ENCODE measurements at regions not wholly inside any gene's neighbourhood (a gene's known extent, or its start where the extent isn't known, plus 50 kb on each side); places are given as distances from the start of the nearest gene placed in this dataset.

DNA sequence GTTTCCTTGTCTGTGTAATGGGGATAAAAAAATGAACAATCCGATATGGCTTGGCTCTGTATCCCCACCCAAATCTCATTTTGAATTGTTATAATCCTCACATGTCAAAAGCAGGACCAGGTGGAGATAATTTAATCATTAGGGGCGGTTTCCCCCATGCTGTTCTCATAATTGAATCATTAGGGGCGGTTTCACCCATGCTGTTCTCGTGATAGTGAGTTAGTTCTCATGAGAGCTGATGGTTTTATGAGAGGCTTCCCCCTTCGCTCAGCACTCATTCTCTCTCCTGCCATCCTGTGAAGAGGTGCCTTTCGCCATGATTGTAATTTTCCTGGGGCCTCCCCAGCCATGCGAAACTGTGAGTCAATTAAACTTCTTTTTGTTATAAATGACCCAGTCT is 633.5 kb downstream of the RAPGEF2 start:
- RAD21 ChIA-PET (ENCODE audit: unreplicated experiment) = no interaction called here

More for the DNA sequence above, 633.5 kb downstream of the RAPGEF2 start:
- ChIA-PET POLR2A (no interaction called here), SMC1A (ENCODE audit: uncharacterized antibody, unreplicated experiment) (no interaction called here), CTCF (interaction anchor here (1.5 kb wide), 1 partner anchor 1682 kb away, joined by 3 read pairs; no protein-coding TSS in a partner anchor)
- no peak for ATAC-seq
- Histone ChIP-seq H4K20me1 (ENCODE audit: control insufficient read depth, insufficient read depth) (no peaks in the 10 kb centered on the region), H3K4me2 (ENCODE audit: control insufficient read depth, insufficient read depth) (no peak overlapping the region), H3K79me2 (ENCODE audit: control insufficient read depth, insufficient read depth, low read length) (no peaks in the 10 kb centered on the region), H3K27ac (ENCODE audit: control insufficient read depth, insufficient read depth) (no peak overlapping the region), H2AFZ (ENCODE audit: control insufficient read depth, low read depth, low read length) (no peak overlapping the region), H3K36me3 (ENCODE audit: control insufficient read depth in 2 of 2, insufficient read depth in 2 of 2, low read length in 1 of 2) (no peaks in the 10 kb centered on the region), H3K4me3 (no peak overlapping the region), H3K27me3 (replicated peaks in 1 of 2; ENCODE audit: control insufficient read depth in 2 of 2, insufficient read depth in 2 of 2, low read length in 1 of 2) (no peaks in the 10 kb centered on the region), H3K4me1 (ENCODE audit: control insufficient read depth, insufficient read depth, low read length) (no peaks in the 10 kb centered on the region), H3K9me3 (replicated peaks; ENCODE audit: control insufficient read depth, insufficient read depth, low read length) (no peaks in the 10 kb centered on the region), H3K9ac (ENCODE audit: control insufficient read depth, insufficient read depth, low read length) (no peak overlapping the region)
- FAIRE-seq = no peak
- intact Hi-C loops (cut with micrococcal nuclease; ENCODE audit: unreplicated experiment) (no loop called here), in situ Hi-C loops (cut with MboI) (no loop called here)
- no TSS peak for BruUV-seq (replicated peaks)
- no peak for TF ChIP-seq USF2 (IDR thresholded peaks at IDR 0.05; ENCODE audit: borderline replicate concordance, low read depth, low read length)
- TF ChIP-seq, protein P1, sequence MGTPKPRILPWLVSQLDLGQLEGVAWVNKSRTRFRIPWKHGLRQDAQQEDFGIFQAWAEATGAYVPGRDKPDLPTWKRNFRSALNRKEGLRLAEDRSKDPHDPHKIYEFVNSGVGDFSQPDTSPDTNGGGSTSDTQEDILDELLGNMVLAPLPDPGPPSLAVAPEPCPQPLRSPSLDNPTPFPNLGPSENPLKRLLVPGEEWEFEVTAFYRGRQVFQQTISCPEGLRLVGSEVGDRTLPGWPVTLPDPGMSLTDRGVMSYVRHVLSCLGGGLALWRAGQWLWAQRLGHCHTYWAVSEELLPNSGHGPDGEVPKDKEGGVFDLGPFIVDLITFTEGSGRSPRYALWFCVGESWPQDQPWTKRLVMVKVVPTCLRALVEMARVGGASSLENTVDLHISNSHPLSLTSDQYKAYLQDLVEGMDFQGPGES (IDR thresholded peaks at IDR 0.05) = no peak
- TF ChIP-seq BCLAF1 (IDR thresholded peaks at IDR 0.05) = no peak
- 6% methylated on average over 7 of the region's 7 CpGs for whole genome bisulfite sequencing (ENCODE audit: insufficient coverage, insufficient replicate concordance, low lambda C conversion rate, missing lambda C conversion rate)
- no peak for DNase-seq (ENCODE audit: low read depth, low spot score)
